HG03432 (cell line): ENCODE measurements at regions not wholly inside any gene's neighbourhood (a gene's known extent, or its start where the extent isn't known, plus 50 kb on each side); places are given as distances from the start of the nearest gene placed in this dataset.
"Not testable (repeated sequence)": the region's sequence is repeated elsewhere in the genome, so short reads cannot be mapped to it uniquely, and the experiment has no call there.

Source experiments
- ATAC-seq: cut with Tn5 transposase; IDR thresholded peaks from one replicate; pipeline ENCODE4 v1.9.1; 2021; ENCODE audit warnings: mild to moderate bottlenecking, moderate library complexity; ENCODE audit not compliant: unreplicated experiment

GRCh38 chr4:159545556-159545955 is 442.7 kb downstream of the RAPGEF2 start:
- ATAC-seq = peak; percentile 35

DNA sequence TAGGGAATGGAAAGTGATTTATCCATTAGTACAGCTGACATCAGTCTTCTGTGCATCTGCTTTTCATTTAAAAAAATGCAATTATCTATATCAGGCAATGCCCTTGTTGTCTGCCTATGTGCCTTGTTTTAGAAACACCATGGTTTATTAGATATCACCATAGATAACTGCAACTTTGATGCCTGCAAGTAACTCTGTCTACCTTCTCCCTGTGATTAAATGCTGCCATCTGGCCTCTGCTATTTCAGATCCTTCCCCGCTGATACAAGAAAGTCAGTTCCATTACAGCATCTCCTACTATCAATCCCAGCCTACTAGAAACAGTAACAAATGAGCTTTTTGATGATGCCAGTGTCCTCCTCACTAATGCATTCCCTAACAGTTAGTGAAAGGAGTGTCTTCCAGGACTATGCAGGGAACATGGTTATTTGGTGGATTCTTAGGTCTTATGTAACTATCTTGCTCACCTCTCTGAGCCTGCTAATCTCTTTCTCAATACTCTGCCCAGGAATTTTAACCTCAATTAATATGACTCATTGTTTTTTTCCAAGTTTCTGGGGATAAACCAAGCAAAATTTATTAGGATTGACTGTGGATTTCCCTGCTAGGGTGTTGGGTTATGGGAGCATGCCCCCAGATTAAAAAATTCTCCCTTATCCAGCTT is 444.9 kb downstream of the RAPGEF2 start:
- ATAC-seq = no peak

DNA sequence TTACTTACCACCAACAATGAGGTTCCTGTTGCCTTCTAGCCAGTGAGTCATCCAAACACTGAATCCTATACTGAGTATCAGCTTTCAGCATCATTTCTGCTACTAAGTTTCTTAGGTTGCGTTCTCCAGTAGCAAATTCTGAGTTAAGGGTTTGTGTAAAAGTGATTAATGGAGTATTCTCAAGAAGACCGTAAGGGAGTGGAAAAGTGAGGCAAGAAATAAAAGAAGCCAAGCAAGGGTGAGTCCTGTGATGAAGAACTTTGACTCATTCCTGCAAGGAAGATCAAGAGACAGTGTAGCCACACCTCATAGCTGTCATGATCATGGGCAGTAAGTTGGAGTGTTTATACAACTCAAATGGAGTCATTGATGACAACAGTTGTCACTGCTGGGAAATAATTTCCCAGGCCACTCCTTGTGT is 446.2 kb downstream of the RAPGEF2 start:
- no peak for ATAC-seq

DNA sequence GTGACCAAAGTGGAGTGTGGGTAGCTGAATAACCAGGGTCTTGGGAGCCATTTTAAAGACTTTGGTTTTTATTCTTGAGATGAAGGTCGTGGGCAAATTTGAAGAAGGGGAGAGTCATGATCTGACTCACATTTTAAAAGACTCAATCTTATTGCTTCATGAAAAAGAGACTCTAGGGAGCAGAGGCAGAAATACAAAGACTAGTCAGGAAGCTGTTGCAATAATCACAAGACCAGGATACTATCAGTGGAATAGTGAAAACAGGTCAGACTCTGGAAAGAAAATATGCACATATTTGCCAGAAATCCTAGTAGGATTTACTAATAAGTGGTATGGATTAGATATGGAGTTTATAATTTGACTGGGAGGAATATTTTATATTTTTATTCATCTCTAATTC is 448.4 kb downstream of the RAPGEF2 start:
- no peak for ATAC-seq

DNA sequence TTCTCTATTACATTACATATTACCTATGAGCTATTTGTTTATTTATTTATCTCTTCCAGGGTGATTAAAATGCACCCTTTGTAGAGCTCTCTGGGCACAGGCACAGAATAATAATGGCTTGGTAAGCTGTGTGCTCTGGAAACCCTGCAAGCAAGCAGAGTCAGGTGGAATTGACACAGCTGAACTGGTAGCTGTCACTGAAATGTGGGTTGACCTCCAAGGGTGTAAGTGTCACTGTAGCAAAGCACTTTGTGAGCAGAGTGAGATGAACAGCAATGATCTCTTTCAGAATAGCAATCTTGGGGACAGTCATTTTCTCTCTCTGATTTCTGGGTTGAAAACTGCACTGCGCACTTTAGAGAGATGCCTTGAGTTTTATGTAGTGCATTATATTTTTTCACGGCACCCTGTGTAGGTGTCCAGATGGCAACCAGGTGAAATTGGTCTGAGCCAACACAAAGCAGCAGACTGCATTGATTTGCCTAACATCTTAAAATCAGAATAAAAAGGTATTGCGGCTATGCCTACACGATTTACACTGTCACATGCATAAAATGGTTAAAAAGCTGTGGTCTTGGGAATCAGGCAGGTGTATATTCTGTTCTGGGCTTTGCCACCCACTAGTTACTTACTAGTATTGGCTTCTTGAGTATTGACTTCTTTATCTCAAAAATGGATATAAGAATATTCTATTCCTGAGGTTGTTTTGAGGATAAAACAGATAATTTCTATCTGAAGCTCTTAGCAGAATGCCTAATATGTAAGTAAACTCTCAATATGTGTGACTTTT is 450.3 kb downstream of the RAPGEF2 start:
- no peak for ATAC-seq

DNA sequence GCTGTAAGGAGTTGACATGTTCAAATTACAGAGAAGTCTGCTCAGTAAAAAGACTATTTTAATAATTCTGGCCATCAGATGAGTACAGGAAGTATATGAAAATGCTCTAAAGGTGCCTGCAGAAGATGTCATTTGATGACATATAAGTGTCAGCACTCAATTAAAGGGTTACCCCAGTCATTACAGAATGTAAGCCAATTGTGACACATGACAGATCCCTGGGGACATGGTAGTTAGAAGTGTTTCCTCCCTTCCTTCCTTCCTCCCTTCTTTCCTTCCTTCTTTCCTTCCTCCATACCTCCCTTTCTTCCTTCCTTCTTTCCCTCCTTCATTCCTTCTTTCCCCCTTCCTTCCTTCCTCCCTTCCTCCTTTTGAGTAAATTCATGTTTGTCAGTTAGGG is 453.0 kb downstream of the RAPGEF2 start:
- no peak for ATAC-seq

DNA sequence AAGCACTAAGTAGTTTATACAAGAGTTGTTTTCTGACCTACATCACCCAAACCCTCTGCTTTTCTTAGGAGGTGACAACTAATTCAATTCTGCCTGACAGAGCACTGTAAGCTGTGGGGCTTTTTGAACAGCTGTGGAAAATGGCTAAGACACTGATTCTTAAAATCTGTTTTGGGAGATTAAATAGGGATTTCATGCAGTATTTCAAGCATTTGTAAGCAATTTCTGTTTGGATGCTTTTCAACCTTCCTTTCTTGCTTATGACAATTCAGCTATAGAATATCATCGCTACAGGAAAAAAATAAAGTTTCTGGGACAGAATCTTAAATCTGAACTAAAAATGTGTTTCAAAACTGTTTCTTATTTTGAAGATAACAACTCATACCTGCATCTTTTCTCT is 459.5 kb downstream of the RAPGEF2 start:
- ATAC-seq = no peak

- ATAC-seq = no peak
Observed at GRCh38 chr4:159563257-159563656, 460.4 kb downstream of the RAPGEF2 start.

- no peak for ATAC-seq
Observed at GRCh38 chr4:159564615-159565014, 461.7 kb downstream of the RAPGEF2 start.

- ATAC-seq = no peak
Observed at GRCh38 chr4:159566786-159567185, 463.9 kb downstream of the RAPGEF2 start.

- no peak for ATAC-seq
Observed at GRCh38 chr4:159577241-159577640, 474.4 kb downstream of the RAPGEF2 start.

GRCh38 chr4:159582685-159583084 is 479.8 kb downstream of the RAPGEF2 start:
- ATAC-seq = no peak

- ATAC-seq = no peak
Observed at GRCh38 chr4:159592898-159593556, 490.1 kb downstream of the RAPGEF2 start.

DNA sequence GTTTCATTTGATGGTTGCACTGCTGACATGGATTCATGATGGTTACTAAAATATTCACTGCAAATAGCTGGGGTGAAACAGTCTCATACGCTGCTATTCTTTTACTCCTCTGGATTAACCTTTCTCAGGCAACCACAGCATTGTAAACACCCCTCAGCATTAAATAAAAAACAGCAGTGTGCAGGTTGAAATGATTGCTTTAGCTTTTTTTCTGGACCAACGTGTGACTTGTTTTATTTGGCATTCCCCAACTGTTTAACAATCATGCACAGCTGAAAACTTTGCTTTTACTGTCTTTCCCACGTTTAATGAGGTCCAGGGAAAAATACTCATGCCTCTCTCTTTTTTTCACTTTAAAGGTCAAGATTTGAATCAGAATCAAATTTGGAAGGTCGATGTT is 490.8 kb downstream of the RAPGEF2 start:
- ATAC-seq = no peak

DNA sequence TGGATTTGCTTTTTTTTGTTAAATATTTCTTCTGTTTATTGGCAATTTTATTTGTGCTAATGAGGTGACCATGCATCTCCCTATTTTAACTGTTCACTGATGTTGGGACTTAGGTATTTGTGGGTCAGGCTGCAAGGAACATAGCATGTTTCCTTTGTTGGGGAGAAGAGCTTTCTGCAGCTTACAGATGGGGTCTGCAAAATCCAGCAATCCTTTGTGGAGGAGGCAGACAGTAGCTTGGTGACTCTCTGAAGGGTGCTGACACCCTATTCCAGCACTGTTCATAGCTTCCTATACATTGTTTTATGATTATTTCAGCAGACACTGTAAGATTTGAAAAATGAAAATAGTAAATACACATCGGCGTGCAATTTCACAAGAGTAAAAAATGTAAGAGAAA is 491.7 kb downstream of the RAPGEF2 start:
- no peak for ATAC-seq

DNA sequence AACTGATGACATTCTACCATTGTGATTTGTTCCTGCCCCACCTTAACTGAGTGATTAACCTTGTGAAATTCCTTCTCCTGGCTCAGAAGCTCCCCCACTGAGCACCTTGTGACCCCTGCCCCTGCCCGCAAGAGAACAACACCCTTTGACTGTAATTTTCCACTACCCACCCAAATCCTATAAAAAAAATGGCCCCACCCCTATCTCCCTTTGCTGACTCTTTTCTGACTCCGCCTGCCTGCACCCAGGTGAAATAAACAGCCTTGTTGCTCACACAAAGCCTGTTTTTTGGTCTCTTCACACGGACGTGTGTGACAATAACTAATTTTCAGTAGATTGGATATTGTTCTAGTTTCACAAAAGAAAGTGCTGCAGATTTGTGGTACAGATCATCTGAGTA is 492.2 kb downstream of the RAPGEF2 start:
- ATAC-seq = not testable (repeated sequence)

- no peak for ATAC-seq
Observed at GRCh38 chr4:159598602-159599001, 495.7 kb downstream of the RAPGEF2 start.

DNA sequence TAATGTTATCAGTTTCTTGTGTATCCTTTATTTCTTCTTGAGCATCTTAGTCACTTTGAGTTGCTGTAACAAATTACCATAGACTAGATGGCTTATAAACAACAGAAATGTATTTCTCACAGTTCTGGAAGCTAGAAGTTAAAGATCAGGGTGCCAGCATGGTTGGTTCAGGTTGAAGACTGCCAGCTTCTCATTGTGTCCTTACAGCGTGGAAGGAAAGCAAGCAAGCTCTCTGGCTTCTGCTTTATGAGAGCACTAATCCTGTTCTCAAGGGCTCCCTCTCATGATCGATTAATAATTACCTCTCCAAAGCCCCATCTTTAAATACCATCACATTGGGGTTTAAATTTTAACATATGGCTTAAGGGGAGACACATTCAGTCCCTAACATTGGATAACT is 497.2 kb downstream of the RAPGEF2 start:
- ATAC-seq = no peak

GRCh38 chr4:159604781-159605180 is 501.9 kb downstream of the RAPGEF2 start:
- no peak for ATAC-seq

- no peak for ATAC-seq
Observed at GRCh38 chr4:159606835-159607234, 504.0 kb downstream of the RAPGEF2 start.

GRCh38 chr4:159607809-159608208 is 504.9 kb downstream of the RAPGEF2 start:
- no peak for ATAC-seq

GRCh38 chr4:159608436-159608835 is 505.6 kb downstream of the RAPGEF2 start:
- ATAC-seq = no peak
